NCI-H2196 (cell line): ENCODE measurements at regions not wholly inside any gene's neighbourhood (a gene's known extent, or its start where the extent isn't known, plus 50 kb on each side); places are given as distances from the start of the nearest gene placed in this dataset.

Experiments
- DNase-seq: peaks from one replicate; lab custom pipeline; 2025; ENCODE audit not compliant: unreplicated experiment; lab: John Stamatoyannopoulos, UW

DNA sequence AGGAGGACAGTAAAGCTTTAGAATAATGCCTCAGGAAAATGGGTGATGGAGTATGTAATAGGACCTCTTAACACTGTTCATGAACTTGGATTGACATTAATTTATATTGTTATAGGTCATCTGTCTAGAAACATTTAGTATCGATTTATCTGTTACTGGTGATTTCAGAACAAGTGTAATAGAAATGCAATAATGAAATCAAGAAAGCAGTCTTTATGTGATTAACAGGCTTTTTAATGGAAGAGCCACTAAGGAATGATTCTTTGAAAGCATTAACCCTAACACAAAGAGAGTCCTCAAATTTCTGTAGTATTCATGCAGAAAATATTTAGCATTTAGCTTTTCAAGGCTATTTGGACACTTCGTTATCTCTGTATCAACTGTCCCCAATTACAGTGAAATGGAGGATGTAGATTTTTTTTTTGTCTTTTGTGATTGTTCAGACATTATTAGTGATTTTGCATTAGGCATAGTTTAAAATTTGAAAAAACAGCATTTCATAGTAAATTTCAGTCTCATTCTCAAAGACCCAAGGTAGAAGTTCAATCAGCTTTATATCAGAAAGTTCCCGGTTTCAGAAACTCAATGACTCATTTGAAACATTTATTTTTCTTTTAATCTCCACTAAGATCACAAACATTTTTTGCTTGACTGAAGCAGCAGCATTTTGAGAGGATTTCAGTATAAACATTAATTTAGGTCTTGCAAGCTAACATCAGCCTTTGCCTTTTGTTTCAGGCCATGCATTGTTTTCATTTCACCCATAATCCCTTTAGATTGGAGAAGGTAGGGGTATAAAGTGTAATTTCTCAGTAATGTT, 56.3 kb downstream of the AGTR2 start:
- DNase-seq = no peak

DNA sequence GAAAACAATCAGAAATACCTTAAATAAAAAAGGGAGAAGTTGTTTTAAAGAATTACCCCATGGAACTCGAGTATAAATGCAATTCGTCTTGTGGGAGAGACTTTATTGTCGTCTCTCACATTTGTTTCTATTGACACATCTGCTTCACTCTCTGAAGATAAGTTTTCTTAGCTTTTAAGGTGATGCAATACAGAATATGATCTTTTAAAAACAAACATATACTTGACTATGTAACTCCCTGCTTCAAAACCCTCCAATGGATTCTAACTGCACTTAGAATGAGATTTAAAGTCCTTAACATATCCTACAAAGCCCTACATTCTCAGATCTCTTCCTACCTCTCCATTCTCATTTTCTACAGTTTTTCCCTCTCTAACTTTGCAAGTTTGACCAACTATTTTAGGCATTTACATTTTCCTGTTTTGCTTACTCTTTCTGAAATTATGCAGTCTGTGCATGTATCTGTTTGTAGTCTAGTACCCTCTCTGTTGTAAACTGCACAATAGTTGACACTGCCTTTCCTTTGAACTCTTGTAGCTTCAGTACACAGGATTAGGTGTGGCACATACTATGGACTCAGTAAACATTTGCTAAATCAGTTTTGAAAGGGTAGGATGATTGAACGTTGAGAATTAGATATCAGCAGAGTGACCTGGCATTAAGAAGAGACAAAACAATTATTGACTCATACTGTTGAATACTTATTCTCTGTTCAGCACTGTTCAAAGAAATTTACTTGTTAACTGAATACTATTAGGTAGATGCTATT, 59.8 kb downstream of the AGTR2 start:
- no peak for DNase-seq

DNA sequence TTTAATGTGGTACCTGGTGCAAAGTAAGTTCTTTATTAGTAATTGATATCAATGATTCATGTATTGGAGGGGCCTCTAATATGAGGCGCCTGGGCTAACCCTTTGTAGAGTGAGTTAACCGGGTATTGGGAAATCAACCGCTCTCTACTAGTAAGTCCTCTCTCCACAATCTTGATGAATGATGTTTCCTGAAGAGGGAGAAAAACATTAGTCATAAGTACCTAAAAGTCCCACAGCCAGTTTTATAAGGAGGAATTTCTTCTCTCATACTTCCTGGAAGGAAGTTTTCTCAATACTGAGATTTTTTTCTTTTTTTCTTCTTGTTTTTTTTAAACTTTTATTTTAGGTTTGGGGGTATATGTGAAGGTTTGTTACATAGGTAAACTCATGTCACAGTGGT, 62.3 kb downstream of the AGTR2 start:
- DNase-seq = no peak

- no peak for DNase-seq
Measured at GRCh38 chrX:116236666-116237065, 66.1 kb downstream of the AGTR2 start.

DNA sequence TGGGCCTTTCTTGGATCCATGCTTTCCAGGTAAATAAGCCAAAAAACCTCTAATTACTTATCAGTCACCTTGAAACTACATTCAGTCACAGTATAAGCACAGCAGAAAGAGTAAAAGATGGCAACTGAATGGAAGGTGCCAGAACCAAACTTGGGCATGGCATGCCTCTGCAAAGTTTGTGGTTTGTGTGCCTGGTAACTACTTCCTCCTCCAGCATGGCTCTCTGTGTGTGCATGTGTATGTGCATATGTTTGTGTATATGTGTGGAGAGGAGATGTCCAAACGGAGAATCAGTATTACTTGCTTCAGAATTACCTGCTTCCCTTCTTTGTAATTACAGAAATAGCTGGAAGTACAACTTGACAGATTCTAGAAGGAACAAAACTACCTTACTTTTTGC, 67.5 kb downstream of the AGTR2 start:
- DNase-seq = no peak

DNA sequence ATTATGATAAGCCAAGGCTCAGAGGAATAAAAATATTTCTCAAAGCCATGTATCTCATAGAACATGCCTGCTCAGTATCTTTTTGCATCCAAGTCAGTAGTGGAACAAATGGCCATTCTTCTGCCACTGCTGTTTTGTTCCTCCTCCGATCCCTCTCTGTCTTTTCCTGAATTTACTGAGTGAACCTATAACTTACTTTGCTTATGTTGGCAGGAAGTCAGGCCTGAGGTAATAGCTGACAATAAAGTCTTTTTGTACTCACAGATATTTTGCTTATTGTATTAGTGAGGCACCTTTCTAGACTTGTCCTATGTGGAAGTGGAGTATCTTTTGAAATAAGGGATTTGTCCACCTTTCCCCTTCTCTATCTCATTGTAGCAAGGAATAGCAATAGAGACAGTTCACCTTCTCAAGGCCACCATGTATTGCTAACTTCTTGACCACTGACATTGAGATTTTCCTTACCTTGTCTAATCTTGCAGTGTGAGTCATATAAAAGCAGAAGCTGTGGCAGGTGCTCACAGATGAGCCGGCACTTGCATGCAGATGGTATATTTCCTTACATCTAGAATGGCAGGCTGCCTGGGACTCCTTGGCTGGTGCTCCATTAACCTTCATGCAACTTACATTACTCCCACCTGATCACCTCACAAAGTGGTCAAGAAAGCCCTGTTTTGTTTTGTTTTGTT, 68.2 kb downstream of the AGTR2 start:
- DNase-seq = no peak

- peak; percentile 7 for DNase-seq
Measured at GRCh38 chrX:116239944-116240840, 69.6 kb downstream of the AGTR2 start.

DNA sequence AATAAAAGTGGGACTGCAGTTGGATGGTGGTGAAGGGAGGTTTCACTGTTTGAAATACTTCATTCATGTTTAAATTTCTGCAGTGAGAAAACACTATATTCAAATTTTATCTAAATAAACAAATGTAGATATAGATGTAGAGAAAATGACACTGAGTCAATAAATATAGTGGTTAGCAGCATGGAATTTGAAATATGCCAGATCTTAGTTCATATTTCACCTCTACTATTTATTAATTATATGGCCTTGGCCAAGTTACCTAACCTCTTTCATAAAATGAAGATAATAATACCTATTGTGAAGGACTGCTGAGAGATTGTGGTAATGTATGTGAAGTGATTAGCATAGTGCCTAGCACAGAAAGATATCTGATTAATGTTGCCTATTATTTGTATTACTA, 70.5 kb downstream of the AGTR2 start:
- DNase-seq = no peak

DNA sequence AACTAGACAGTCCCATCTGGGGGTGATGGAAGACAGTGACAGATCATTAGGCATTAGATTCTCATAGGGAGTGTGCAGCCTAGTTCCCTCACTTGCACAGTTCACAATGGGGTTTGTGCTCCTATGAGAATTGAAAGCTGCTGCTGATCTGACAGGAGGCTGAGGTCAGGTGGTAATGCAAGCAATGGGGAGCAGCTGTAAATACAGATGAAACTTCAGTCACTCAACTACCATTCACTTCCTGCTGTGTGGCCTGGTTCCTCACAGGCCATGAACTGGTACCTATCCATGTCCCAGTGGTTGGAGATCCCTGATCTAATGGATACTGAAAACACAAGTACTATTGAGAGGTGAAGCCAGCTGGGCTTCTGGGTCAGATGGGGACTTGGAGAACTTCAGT, 72.5 kb downstream of the AGTR2 start:
- no peak for DNase-seq

DNA sequence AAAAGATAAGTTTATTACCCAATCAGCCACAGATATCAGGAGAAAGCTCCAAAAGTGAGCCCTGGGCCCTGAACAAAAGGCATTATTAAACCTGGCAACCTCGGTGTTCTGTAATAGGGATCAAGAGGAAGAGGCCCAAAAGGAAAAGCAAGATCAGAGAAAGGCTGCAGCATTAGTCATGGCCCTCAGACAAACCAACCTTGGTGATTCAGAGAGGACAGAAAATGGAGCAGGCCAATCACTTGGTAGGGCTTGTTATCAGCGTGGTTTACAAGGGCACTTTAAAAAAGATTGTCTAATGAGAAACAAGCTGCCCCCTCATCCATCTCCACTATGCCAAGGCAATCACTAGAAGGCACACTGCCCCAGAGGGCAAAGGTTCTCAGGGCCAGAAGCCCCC, 75.7 kb downstream of the AGTR2 start:
- DNase-seq = no peak

GRCh38 chrX:116267511-116268040, 97.0 kb downstream of the AGTR2 start:
- no peak for DNase-seq

DNA sequence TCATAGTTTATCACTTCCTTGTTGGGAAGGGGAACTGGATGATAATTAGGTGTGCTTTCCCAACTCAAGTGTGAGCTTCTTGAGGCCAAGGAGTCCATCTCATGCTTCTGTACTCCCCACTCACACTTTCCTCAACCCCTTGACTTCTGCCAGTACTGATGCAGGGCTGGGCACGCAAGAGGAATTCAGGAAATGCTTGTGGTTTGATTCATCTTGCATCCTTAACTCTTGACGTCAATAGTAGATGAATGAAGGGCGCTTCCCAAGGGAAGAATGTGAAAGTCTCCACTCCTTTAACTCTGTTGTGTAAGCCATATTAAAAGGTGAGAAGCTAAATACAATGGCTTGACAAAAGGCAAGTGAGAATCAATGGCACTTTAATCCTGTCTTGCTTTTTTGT, 101.8 kb downstream of the AGTR2 start:
- DNase-seq = no peak

- no peak for DNase-seq
Measured at GRCh38 chrX:116272861-116273260, 102.3 kb downstream of the AGTR2 start.

GRCh38 chrX:116276261-116276660, 105.7 kb downstream of the AGTR2 start:
- no peak for DNase-seq

- DNase-seq = no peak
Measured at GRCh38 chrX:116277351-116278225, 107.0 kb downstream of the AGTR2 start.

- DNase-seq = no peak
Measured at GRCh38 chrX:116278826-116279225, 108.3 kb downstream of the AGTR2 start.

GRCh38 chrX:116281106-116281505, 110.6 kb downstream of the AGTR2 start:
- DNase-seq = no peak

DNA sequence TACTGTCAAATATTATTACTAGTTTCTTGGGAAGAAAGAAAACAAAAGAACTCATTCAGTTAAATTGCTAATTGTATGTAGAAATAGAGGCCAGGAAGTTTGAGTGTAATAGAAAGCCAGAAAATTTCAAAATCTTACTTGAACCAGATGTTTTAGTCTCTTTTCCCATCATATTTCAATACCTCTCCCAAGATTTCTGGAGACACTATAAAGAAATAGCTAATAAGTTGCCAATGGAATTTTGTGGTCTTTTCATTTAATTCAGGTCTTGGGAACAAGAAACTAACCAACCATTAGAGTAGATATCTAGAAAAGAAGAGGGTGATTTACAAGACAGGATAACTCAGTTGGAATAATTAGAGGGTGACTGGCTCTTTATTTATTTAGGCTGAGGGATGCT, 112.2 kb downstream of the AGTR2 start:
- DNase-seq = no peak

DNA sequence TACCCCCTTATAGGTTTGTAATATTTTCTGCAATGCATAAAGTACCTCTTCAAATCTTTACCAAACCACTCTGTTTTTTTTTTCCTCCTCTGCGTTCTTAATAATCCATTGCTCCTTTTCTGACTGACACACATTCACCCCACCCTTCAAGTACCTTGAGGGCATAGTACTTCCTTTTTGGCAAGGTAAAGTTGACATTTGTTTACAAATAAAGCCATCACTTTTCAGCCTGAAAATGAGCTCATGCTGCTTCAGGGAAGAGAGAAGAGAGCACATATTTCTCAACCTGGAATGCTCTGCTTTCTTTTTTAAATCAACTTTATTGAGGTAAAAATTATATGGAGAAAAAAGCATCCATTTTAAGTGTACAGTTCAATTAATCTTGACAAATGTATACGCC, 113.9 kb downstream of the AGTR2 start:
- DNase-seq = no peak

DNA sequence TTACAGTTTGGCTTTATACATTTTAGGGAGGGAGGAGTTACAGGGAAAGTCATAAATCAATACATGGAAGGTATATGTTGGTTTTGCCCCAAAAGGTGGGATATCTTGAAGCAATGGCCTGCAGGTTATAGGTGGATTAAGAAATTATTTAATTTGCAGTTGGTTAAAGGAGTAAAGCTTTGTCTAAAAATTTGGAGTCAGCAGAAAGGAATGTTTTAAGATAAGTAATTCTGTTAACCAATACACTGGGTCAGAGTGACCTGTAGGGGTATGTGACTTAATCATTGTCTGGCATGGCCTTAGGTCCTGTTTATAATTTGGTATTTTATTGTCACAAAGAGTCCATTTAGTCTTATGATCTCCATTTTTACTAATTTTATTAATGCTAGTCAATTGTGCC, 115.0 kb downstream of the AGTR2 start:
- DNase-seq = no peak
